PC-9 (cell line): ENCODE measurements at regions not wholly inside any gene's neighbourhood (a gene's known extent, or its start where the extent isn't known, plus 50 kb on each side); places are given as distances from the start of the nearest gene placed in this dataset.

Experiments used
- BruUV-seq: library from RNA; stranded (reverse); fragments of 400-500 nt; replicated peaks from 2 replicates; lab custom pipeline; 2021; lab: Mats Ljungman, UMichigan
- CTCF ChIA-PET: fragments of 300-600 bp; sonication (Branson Sonifier 250); formaldehyde crosslinking; loops from one replicate; lab custom pipeline; 2022; ENCODE audit warnings: antibody characterized with exemption; lab: Charles Lee
- POLR2A ChIA-PET: fragments of 300-600 bp; sonication (Branson Sonifier 250); formaldehyde crosslinking; loops from one replicate; lab custom pipeline; 2022; ENCODE audit warnings: antibody characterized with exemption; ENCODE audit not compliant: unreplicated experiment; lab: Charles Lee
- DNase-seq, 2 experiments: peaks; one replicate each; pipeline versions ENCODE4 v3.0.0 to v3.0.0-alpha.2; 2015 to 2022; ENCODE audit warnings: mixed read lengths in 1 of 2
- H2AFZ ChIP-seq: fragments of 200-600 bp; sonication (generic); 2 replicates; pipeline ENCODE4 v1.8.1; 2017; ENCODE audit warnings: antibody characterized with exemption
- H3F3A ChIP-seq: fragments of 200-600 bp; sonication (generic); 2 replicates; pipeline ENCODE4 v1.8.1; 2017; ENCODE audit warnings: antibody characterized with exemption, mild to moderate bottlenecking, low read depth; ENCODE audit not compliant: insufficient read depth
- H3K27ac ChIP-seq: fragments of 200-600 bp; sonication (generic); 2 replicates; pipeline ENCODE4 v1.6.1; 2016; ENCODE audit warnings: mixed run types
- H3K27me3 ChIP-seq: fragments of 200-600 bp; sonication (generic); 2 replicates; pipeline ENCODE4 v1.6.1; 2016; ENCODE audit warnings: low read depth, mixed run types; ENCODE audit not compliant: insufficient read depth
- H3K36me3 ChIP-seq: fragments of 200-600 bp; sonication (generic); 2 replicates; pipeline ENCODE4 v1.6.1; 2016; ENCODE audit warnings: low read depth, mixed run types
- H3K4me1 ChIP-seq: fragments of 200-600 bp; sonication (generic); replicated peaks from 2 replicates; pipeline ENCODE4 v1.6.1; 2016; ENCODE audit warnings: mixed run types; ENCODE audit not compliant: insufficient read depth
- H3K4me2 ChIP-seq: fragments of 200-600 bp; sonication (generic); 2 replicates; pipeline ENCODE4 v1.6.1; 2017; ENCODE audit warnings: mixed run types
- H3K4me3 ChIP-seq: fragments of 200-600 bp; sonication (generic); 2 replicates; pipeline ENCODE4 v1.6.1; 2016; ENCODE audit warnings: mixed run types
- H3K79me2 ChIP-seq: fragments of 200-600 bp; sonication (generic); 2 replicates; pipeline ENCODE4 v1.6.1; 2017; ENCODE audit warnings: low read depth, mixed run types
- H3K9me2 ChIP-seq: fragments of 200-600 bp; sonication (generic); 2 replicates; pipeline ENCODE4 v1.8.1; 2017; ENCODE audit warnings: mild to moderate bottlenecking; ENCODE audit not compliant: insufficient read depth
- H3K9me3 ChIP-seq: fragments of 200-600 bp; sonication (generic); 2 replicates; pipeline ENCODE4 v1.8.1; 2016; ENCODE audit warnings: low read depth; ENCODE audit not compliant: insufficient read depth
- H4K20me1 ChIP-seq: fragments of 200-600 bp; sonication (generic); 2 replicates; pipeline ENCODE4 v1.8.1; 2017; ENCODE audit not compliant: insufficient read depth
- CTCF ChIP-seq: fragments of 200-600 bp; sonication (generic); conservative IDR thresholded peaks from 2 replicates; pipeline ENCODE4 v1.6.1; 2017; ENCODE audit warnings: mixed run types, antibody characterized with exemption, mild to moderate bottlenecking, moderate library complexity
- EZH2 ChIP-seq: fragments of 200-600 bp; sonication (generic); IDR thresholded peaks from 2 replicates; pipeline ENCODE4 v1.8.0; 2017; ENCODE audit warnings: antibody characterized with exemption, low read depth
- intact Hi-C: fragments of 100-400 bp; cut with micrococcal nuclease; formaldehyde crosslinking; loops from one replicate; pipeline ENCODE4 v1.10.0; 2022; ENCODE audit not compliant: unreplicated experiment

- CTCF ChIA-PET: no interaction called here
- Histone ChIP-seq H3K4me3 (no peak overlapping the region), H3K4me1 (no peaks in the 10 kb centered on the region), H3K9me3 (no peaks in the 10 kb centered on the region), H2AFZ (no peak overlapping the region), H4K20me1 (no peaks in the 10 kb centered on the region), H3K27ac (no peak overlapping the region), H3K36me3 (no peaks in the 10 kb centered on the region), H3F3A (no peaks in the 10 kb centered on the region), H3K4me2 (no peak overlapping the region), H3K79me2 (no peaks in the 10 kb centered on the region), H3K9me2 (no peaks in the 10 kb centered on the region), H3K27me3 (peaks cover 74% of the 10 kb centered on the region)
- intact Hi-C loops: no loop called here
- no TSS peak for BruUV-seq
- POLR2A ChIA-PET: no interaction called here
- no peak for DNase-seq
- TF ChIP-seq EZH2: no peak
- no peak for TF ChIP-seq CTCF
Measured at GRCh38 chr21:41095983-41096382, 72.0 kb upstream of the BACE2 start.

GRCh38 chr21:41098076-41098475 is 69.9 kb upstream of the BACE2 start:
- CTCF ChIA-PET: no interaction called here
- Histone ChIP-seq H4K20me1 (no peaks in the 10 kb centered on the region), H3K27ac (no peak overlapping the region), H3K9me2 (no peaks in the 10 kb centered on the region), H3K36me3 (no peaks in the 10 kb centered on the region), H3F3A (no peaks in the 10 kb centered on the region), H3K79me2 (no peaks in the 10 kb centered on the region), H3K4me3 (no peak overlapping the region), H3K9me3 (no peaks in the 10 kb centered on the region), H3K27me3 (peaks cover 75% of the 10 kb centered on the region), H2AFZ (no peak overlapping the region), H3K4me2 (no peak overlapping the region), H3K4me1 (no peaks in the 10 kb centered on the region)
- no TSS peak for BruUV-seq
- TF ChIP-seq EZH2 (no peak), CTCF (no peak)
- DNase-seq: no peak
- intact Hi-C loops: no loop called here
- POLR2A ChIA-PET: no interaction called here

GRCh38 chr21:41098481-41099042 is 69.4 kb upstream of the BACE2 start:
- ChIA-PET POLR2A (no interaction called here), CTCF (no interaction called here)
- BruUV-seq: no TSS peak
- no peak overlapping the region for H3K4me2 ChIP-seq
- TF ChIP-seq CTCF (no peak), EZH2 (no peak)
- H3K27me3 ChIP-seq: peaks cover 75% of the 10 kb centered on the region
- no peak overlapping the region for H2AFZ ChIP-seq
- H3K79me2 ChIP-seq: no peaks in the 10 kb centered on the region
- H3K9me3 ChIP-seq: no peaks in the 10 kb centered on the region
- no peaks in the 10 kb centered on the region for H3K36me3 ChIP-seq
- no peaks in the 10 kb centered on the region for H3K4me1 ChIP-seq
- no peaks in the 10 kb centered on the region for H3K9me2 ChIP-seq
- intact Hi-C loops: no loop called here
- H4K20me1 ChIP-seq: no peaks in the 10 kb centered on the region
- H3K27ac ChIP-seq: no peak overlapping the region
- no peaks in the 10 kb centered on the region for H3F3A ChIP-seq
- DNase-seq: no peak
- no peak overlapping the region for H3K4me3 ChIP-seq
